ENCODE measurements at regions not wholly inside any gene's neighbourhood (a gene's known extent, or its start where the extent isn't known, plus 50 kb on each side); places are given as distances from the start of the nearest gene placed in this dataset.

DNA sequence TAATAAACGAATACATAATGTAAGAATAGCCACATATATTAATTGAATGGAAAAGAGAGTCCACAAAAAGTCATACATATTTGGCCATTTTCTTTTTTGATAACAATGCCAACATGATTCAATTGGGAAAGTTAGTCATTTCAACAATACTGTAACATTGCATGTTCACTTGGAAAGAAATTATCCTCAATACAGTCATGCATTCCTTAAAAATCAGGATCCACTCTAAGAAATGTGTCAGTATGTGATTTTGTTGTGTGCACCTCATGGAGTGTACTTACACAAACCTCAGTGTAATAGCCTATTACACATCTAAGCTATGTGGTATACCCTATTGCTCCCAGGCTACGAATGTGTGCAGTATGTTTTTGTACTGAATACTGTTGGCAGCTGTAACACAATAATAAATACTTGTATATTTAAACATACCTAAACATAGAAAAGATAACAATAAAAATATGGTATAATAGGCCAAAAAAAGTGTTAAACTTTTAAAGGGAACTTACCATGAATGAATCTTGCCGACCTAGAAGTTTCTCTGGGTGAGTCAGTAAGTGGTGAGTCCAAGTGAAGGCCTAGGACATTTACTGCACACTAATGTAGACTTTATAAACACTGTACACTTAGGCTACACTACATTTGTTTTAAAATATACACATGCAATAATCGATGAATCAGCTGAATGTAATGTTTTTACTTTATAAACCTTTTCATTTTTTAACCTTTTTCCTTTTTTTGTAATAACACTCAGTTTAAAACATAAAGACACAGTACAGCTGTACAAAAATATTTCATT lies 806.8 kb downstream of the PCDH18 start:
- Histone ChIP-seq H3K4me1 (no peaks in the 10 kb centered on the region), H3K9ac (ENCODE audit: low read depth in 2 of 2, low read length in 2 of 2) (no peak overlapping the region), H3K9me3 (no peaks in the 10 kb centered on the region), H3K4me3 (no peak overlapping the region), H3K27ac (no peak overlapping the region), H3K36me3 (no peaks in the 10 kb centered on the region), H3K27me3 (no peaks in the 10 kb centered on the region)
- DNase-seq, result no peak
- intact Hi-C loops (cut with DNase I), result no loop called here
- TF ChIP-seq CTCF (IDR thresholded peaks at IDR 0.05), result no peak

GRCh38 chr4:136713140-136713539 lies 819.2 kb downstream of the PCDH18 start:
- no peaks in the 10 kb centered on the region for H3K9me3 ChIP-seq
- no peak for TF ChIP-seq CTCF (IDR thresholded peaks at IDR 0.05)
- no peaks in the 10 kb centered on the region for H3K27me3 ChIP-seq
- H3K4me3 ChIP-seq, result no peak overlapping the region
- no peak for DNase-seq
- no peak overlapping the region for H3K27ac ChIP-seq
- H3K4me1 ChIP-seq, result no peaks in the 10 kb centered on the region
- no peaks in the 10 kb centered on the region for H3K36me3 ChIP-seq
- intact Hi-C loops (cut with DNase I), result no loop called here
- H3K9ac ChIP-seq (ENCODE audit: low read depth in 2 of 2, low read length in 2 of 2), result no peak overlapping the region

- Histone ChIP-seq H3K4me1 (no peaks in the 10 kb centered on the region), H3K4me3 (no peak overlapping the region), H3K9ac (ENCODE audit: low read depth in 2 of 2, low read length in 2 of 2) (no peak overlapping the region), H3K27me3 (no peaks in the 10 kb centered on the region), H3K27ac (no peak overlapping the region), H3K9me3 (no peaks in the 10 kb centered on the region), H3K36me3 (no peaks in the 10 kb centered on the region)
- no peak for TF ChIP-seq CTCF (IDR thresholded peaks at IDR 0.05)
- intact Hi-C loops (cut with DNase I), result no loop called here
- no peak for DNase-seq
Measured at GRCh38 chr4:136709897-136710296, 822.4 kb downstream of the PCDH18 start.

GRCh38 chr4:136706942-136707341 lies 825.4 kb downstream of the PCDH18 start:
- Histone ChIP-seq H3K27me3 (no peaks in the 10 kb centered on the region), H3K36me3 (no peaks in the 10 kb centered on the region), H3K27ac (no peak overlapping the region), H3K4me1 (no peaks in the 10 kb centered on the region), H3K9ac (ENCODE audit: low read depth in 2 of 2, low read length in 2 of 2) (no peak overlapping the region), H3K4me3 (no peak overlapping the region), H3K9me3 (no peaks in the 10 kb centered on the region)
- TF ChIP-seq CTCF (IDR thresholded peaks at IDR 0.05), result no peak
- DNase-seq, result no peak
- intact Hi-C loops (cut with DNase I), result no loop called here

DNA sequence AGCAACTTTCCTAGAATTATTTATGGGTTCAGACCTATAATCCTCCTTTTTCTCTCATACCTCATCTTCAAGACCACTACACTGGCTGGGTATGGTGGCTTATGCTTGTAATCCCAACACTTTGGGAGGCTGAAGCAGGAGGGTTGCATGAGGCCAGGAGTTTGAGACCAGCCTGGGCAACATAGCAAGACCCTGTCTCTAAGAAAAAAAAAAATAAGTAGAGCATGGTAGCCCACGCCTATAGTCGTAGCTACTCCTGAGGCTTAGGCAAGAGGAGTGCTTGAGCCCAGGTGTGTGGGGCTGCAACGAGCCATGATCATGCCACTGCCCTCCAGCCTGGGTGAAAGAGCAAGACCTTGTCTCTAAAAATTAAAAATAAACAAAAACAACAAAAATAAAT lies 832.4 kb downstream of the PCDH18 start:
- no peaks in the 10 kb centered on the region for H3K36me3 ChIP-seq
- H3K4me3 ChIP-seq, result no peak overlapping the region
- H3K4me1 ChIP-seq, result no peaks in the 10 kb centered on the region
- H3K27me3 ChIP-seq, result no peaks in the 10 kb centered on the region
- H3K9ac ChIP-seq (ENCODE audit: low read depth in 2 of 2, low read length in 2 of 2), result no peak overlapping the region
- intact Hi-C loops (cut with DNase I), result no loop called here
- no peak for DNase-seq
- H3K9me3 ChIP-seq, result no peaks in the 10 kb centered on the region
- H3K27ac ChIP-seq, result no peak overlapping the region
- no peak for TF ChIP-seq CTCF (IDR thresholded peaks at IDR 0.05)

Measured in colonic mucosa (tissue), 4 donors.